Common myeloid progenitor, CD34-positive (primary cell): ENCODE measurements at regions not wholly inside any gene's neighbourhood (a gene's known extent, or its start where the extent isn't known, plus 50 kb on each side); places are given as distances from the start of the nearest gene placed in this dataset.
A peak's percentile ranks its signal among the peaks of the same experiment; 100 is the strongest.

ENCODE experiments used
- CTCF ChIA-PET: fragments of 350-600 bp; sonication (Branson Sonifier 250); formaldehyde crosslinking; loops from one replicate; lab custom pipeline; 2021; ENCODE audit warnings: antibody characterized with exemption; lab: Charles Lee
- POLR2A ChIA-PET: fragments of 350-600 bp; sonication (Branson Sonifier 250); formaldehyde crosslinking; loops from one replicate; lab custom pipeline; 2021; ENCODE audit warnings: antibody characterized with exemption; lab: Charles Lee
- DNase-seq, 3 donors: peaks; one replicate each; pipeline versions ENCODE4 v3.0.0 to v3.0.0-alpha.2; 2013
- H3K27ac ChIP-seq, 2 experiments: 1 replicate in 1 of 2; 2 replicates in 1 of 2; pipeline ENCODE4 v1.7.0; 2013; ENCODE audit warnings: inconsistent platforms in 2 of 2, low read length in 2 of 2, mild to moderate bottlenecking in 2 of 2, low read depth in 1 of 2, moderate library complexity in 1 of 2; ENCODE audit not compliant: severe bottlenecking in 2 of 2, insufficient read depth in 1 of 2, poor library complexity in 1 of 2
- H3K27me3 ChIP-seq, 5 experiments: replicated peaks in 2 of 5; 1 replicate in 3 of 5; 2 replicates in 2 of 5; pipeline versions ENCODE4 v1.6.1 to v1.7.0; 2013; ENCODE audit warnings: low read length in 4 of 5, mild to moderate bottlenecking in 2 of 5, moderate library complexity in 2 of 5, inconsistent platforms in 1 of 5; ENCODE audit not compliant: insufficient read depth in 5 of 5, control insufficient read depth in 4 of 5
- H3K36me3 ChIP-seq, 4 experiments: 1 replicate in 2 of 4; 2 replicates in 2 of 4; pipeline versions ENCODE4 v1.6.1 to v1.7.0; 2013; ENCODE audit warnings: low read length in 3 of 4, control low read depth in 1 of 4, mild to moderate bottlenecking in 1 of 4; ENCODE audit not compliant: control insufficient read depth in 4 of 4, insufficient read depth in 4 of 4
- H3K4me1 ChIP-seq, 4 experiments: 1 replicate in 3 of 4; 2 replicates in 1 of 4; pipeline versions ENCODE4 v1.6.1 to v1.7.1; 2013; ENCODE audit warnings: low read length in 3 of 4, mild to moderate bottlenecking in 3 of 4, control low read depth in 1 of 4, inconsistent platforms in 1 of 4, moderate library complexity in 1 of 4; ENCODE audit not compliant: control insufficient read depth in 4 of 4, insufficient read depth in 4 of 4; ENCODE audit errors: control extremely low read depth in 1 of 4
- H3K4me3 ChIP-seq, 7 experiments: 1 replicate in 4 of 7; 2 replicates in 3 of 7; pipeline versions ENCODE4 v1.5.1 to v1.7.0; 2013; ENCODE audit warnings: mild to moderate bottlenecking in 7 of 7, low read length in 6 of 7, moderate library complexity in 6 of 7, inconsistent platforms in 2 of 7, low read depth in 2 of 7, control low read depth in 1 of 7; ENCODE audit not compliant: insufficient read depth in 4 of 7, control insufficient read depth in 1 of 7; ENCODE audit errors: extremely low read depth in 1 of 7
- H3K9me3 ChIP-seq, 5 experiments: 1 replicate in 4 of 5; 2 replicates in 1 of 5; pipeline versions ENCODE4 v1.6.1 to v1.7.1; 2013; ENCODE audit warnings: low read length in 4 of 5, mild to moderate bottlenecking in 2 of 5, inconsistent platforms in 1 of 5, low read depth in 1 of 5, moderate library complexity in 1 of 5; ENCODE audit not compliant: control insufficient read depth in 4 of 5, insufficient read depth in 2 of 5; ENCODE audit errors: control extremely low read depth in 1 of 5
- whole genome bisulfite sequencing: methylation state at CpG from one replicate; pipeline ENCODE4 v1.1.5; 2013; ENCODE audit not compliant: insufficient coverage; 5-methylcytosine and 5-hydroxymethylcytosine counted together

DNA sequence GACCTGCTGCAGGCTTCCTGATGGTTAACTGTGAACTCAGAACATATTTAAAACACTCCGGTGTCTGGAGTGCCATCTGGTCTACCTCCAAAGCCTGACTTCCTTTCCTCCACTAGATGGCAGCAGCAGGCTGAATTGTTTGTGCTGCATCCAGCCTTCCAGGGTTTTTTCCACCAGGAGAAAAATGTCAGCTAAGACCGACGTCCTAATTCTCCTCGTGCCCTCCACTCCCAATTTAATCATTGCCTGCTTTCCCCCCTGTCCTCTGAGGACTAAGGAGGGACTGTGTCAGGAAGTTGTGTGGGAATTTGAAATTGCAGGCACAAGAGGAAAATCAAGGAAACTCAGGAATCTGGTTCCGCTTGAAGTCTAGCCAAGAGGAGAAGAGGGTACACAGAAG is 165.2 kb upstream of the UMPS start:
- ChIA-PET POLR2A (no interaction called here), CTCF (interaction anchor here (1.0 to 10.0 kb wide), 8 partner anchors 14 to 129 kb away, joined by 3 to 194 read pairs (median 5); no protein-coding TSS in a partner anchor)
- 50% methylated on average over 2 of the region's 5 CpGs for WGBS
- Histone ChIP-seq H3K36me3 (no peaks in the 10 kb centered on the region), H3K4me1 (peaks cover 0 to 9% (median 5%) of the 10 kb centered on the region in 4 experiments), H3K27ac (no peak overlapping the region), H3K27me3 (peaks cover 0 to 4% (median 2%) of the 10 kb centered on the region in 5 experiments), H3K4me3 (no peak overlapping the region), H3K9me3 (no peaks in the 10 kb centered on the region)
- peak; percentile 36 to 67 (median 63) for DNase-seq

- no peaks in the 10 kb centered on the region for H3K36me3 ChIP-seq
- POLR2A ChIA-PET: no interaction called here
- DNase-seq: no peak
- H3K4me3 ChIP-seq: no peak overlapping the region
- H3K27me3 ChIP-seq: peaks cover 0 to 4% (median 2%) of the 10 kb centered on the region in 5 experiments
- CTCF ChIA-PET: interaction anchor here (0.7 to 10.0 kb wide), 20 partner anchors 9 to 337 kb away, joined by 3 to 194 read pairs (median 4); no protein-coding TSS in a partner anchor
- 87% methylated on average over 6 of the region's 6 CpGs for WGBS
- H3K4me1 ChIP-seq: peaks cover 0 to 9% (median 5%) of the 10 kb centered on the region in 4 experiments
- H3K27ac ChIP-seq: no peak overlapping the region
- no peaks in the 10 kb centered on the region for H3K9me3 ChIP-seq
Measured at GRCh38 chr3:124565551-124565950, 164.7 kb upstream of the UMPS start.

GRCh38 chr3:124566701-124567100 is 163.6 kb upstream of the UMPS start:
- CTCF ChIA-PET: interaction anchor here (0.7 to 10.0 kb wide), 11 partner anchors 10 to 207 kb away, joined by 3 to 194 read pairs (median 5); no protein-coding TSS in a partner anchor
- H3K36me3 ChIP-seq: no peaks in the 10 kb centered on the region
- POLR2A ChIA-PET: no interaction called here
- H3K4me3 ChIP-seq: no peak overlapping the region
- H3K27me3 ChIP-seq: peaks cover 0 to 3% (median 0%) of the 10 kb centered on the region in 5 experiments
- DNase-seq: no peak
- no peaks in the 10 kb centered on the region for H3K9me3 ChIP-seq
- WGBS: 100% methylated on average over 1 of the region's 2 CpGs
- peaks cover 0 to 9% (median 5%) of the 10 kb centered on the region in 4 experiments for H3K4me1 ChIP-seq
- H3K27ac ChIP-seq: no peak overlapping the region

DNA sequence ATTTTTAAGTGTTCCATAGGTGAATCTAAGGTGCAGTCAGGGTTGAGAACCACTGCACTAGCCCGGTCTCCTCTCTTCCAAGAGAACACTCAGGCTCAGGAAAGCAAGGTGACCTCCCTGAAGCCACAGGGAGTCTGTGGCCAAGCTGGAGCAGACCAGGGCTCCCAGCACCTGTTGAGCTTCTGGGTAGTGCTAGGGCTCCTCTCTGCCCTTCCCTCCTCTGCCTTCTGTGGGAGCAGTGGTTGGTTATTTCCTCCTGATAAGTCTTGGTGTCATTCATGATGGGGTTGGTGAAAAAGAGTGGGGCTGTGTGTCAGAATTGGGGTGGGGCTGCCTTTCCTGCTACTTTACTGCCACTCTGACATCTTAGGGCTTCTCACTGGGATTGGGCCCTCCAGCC is 163.1 kb upstream of the UMPS start:
- Histone ChIP-seq H3K27ac (no peak overlapping the region), H3K27me3 (no peaks in the 10 kb centered on the region), H3K36me3 (no peaks in the 10 kb centered on the region), H3K4me1 (peaks cover 0 to 9% (median 5%) of the 10 kb centered on the region in 4 experiments), H3K9me3 (no peaks in the 10 kb centered on the region), H3K4me3 (no peak overlapping the region)
- DNase-seq: peak in 2 of 3 donors; percentile 43 to 45
- ChIA-PET POLR2A (no interaction called here), CTCF (interaction anchor here (0.7 to 10.0 kb wide), 6 partner anchors 8 to 119 kb away, joined by 3 to 194 read pairs (median 5); no protein-coding TSS in a partner anchor)
- no CpG with 5 or more reads among the region's 1 CpG for WGBS

GRCh38 chr3:124569761-124570160 is 160.5 kb upstream of the UMPS start:
- CTCF ChIA-PET: interaction anchor here (0.9 to 7.5 kb wide), 9 partner anchors 10 to 121 kb away, joined by 3 to 49 read pairs (median 4); no protein-coding TSS in a partner anchor
- Histone ChIP-seq H3K4me3 (no peak overlapping the region), H3K27me3 (no peaks in the 10 kb centered on the region), H3K9me3 (no peaks in the 10 kb centered on the region), H3K27ac (no peak overlapping the region), H3K4me1 (peaks cover 0 to 9% (median 5%) of the 10 kb centered on the region in 4 experiments), H3K36me3 (no peaks in the 10 kb centered on the region)
- POLR2A ChIA-PET: no interaction called here
- WGBS: 100% methylated on average over 1 of the region's 1 CpG
- no peak for DNase-seq

GRCh38 chr3:124570232-124570631 is 160.0 kb upstream of the UMPS start:
- DNase-seq: peak in 1 of 3 donors; percentile 15
- Histone ChIP-seq H3K9me3 (no peaks in the 10 kb centered on the region), H3K27ac (no peak overlapping the region), H3K27me3 (no peaks in the 10 kb centered on the region), H3K36me3 (no peaks in the 10 kb centered on the region), H3K4me3 (no peak overlapping the region), H3K4me1 (peaks cover 0 to 9% (median 5%) of the 10 kb centered on the region in 4 experiments)
- ChIA-PET POLR2A (interaction anchor here (0.6 kb wide), 1 partner anchor 350 kb away, joined by 4 read pairs; no protein-coding TSS in a partner anchor), CTCF (interaction anchor here (0.8 to 7.5 kb wide), 9 partner anchors 11 to 121 kb away, joined by 3 to 49 read pairs (median 4); no protein-coding TSS in a partner anchor)
- no CpG with 5 or more reads among the region's 2 CpGs for WGBS

GRCh38 chr3:124572851-124573405 is 157.3 kb upstream of the UMPS start:
- ChIA-PET POLR2A (no interaction called here), CTCF (interaction anchor here (0.7 to 7.5 kb wide), 5 partner anchors 9 to 228 kb away, joined by 3 to 49 read pairs (median 3); no protein-coding TSS in a partner anchor)
- Histone ChIP-seq H3K4me1 (no peaks in the 10 kb centered on the region), H3K27me3 (no peaks in the 10 kb centered on the region), H3K36me3 (no peaks in the 10 kb centered on the region), H3K4me3 (no peak overlapping the region), H3K27ac (no peak overlapping the region), H3K9me3 (no peaks in the 10 kb centered on the region)
- 100% methylated on average over 7 of the region's 8 CpGs for WGBS
- no peak for DNase-seq
